Ovary (tissue), 7 donors: ENCODE measurements at regions not wholly inside any gene's neighbourhood (a gene's known extent, or its start where the extent isn't known, plus 50 kb on each side); places are given as distances from the start of the nearest gene placed in this dataset.

Experiments
- DNase-seq, 5 donors: peaks; one replicate each; pipeline ENCODE4 v3.0.0-alpha.2; 2019 to 2020
- H3K27ac ChIP-seq, 2 donors: fragments of 200-600 bp; one replicate each; pipeline versions ENCODE4 v1.5.1 to v1.8.0; 2019 to 2022
- H3K27me3 ChIP-seq: fragments of 200-600 bp; one replicate; pipeline ENCODE4 v1.8.0; 2022
- H3K36me3 ChIP-seq: fragments of 200-600 bp; sonication (generic); one replicate; pipeline ENCODE4 v1.5.1; 2019
- H3K4me1 ChIP-seq: one replicate; pipeline ENCODE4 v1.8.1; 2013; ENCODE audit warnings: mild to moderate bottlenecking, moderate library complexity; ENCODE audit not compliant: insufficient read depth
- H3K4me3 ChIP-seq: fragments of 200-600 bp; sonication (generic); one replicate; pipeline ENCODE4 v1.5.1; 2017
- H3K9me3 ChIP-seq, 2 donors: fragments of 200-600 bp in 1 of 2; sonication (generic) in 1 of 2; one replicate each; pipeline versions ENCODE4 v1.5.1 to v1.8.1; 2013 to 2019; ENCODE audit warnings: mild to moderate bottlenecking in 1 of 2, moderate library complexity in 1 of 2
- EP300 ChIP-seq: sonication (generic); formaldehyde crosslinking; IDR thresholded peaks from one replicate; pipeline ENCODE4 v1.6.1; 2017; ENCODE audit warnings: antibody characterized with exemption
- POLR2A ChIP-seq: fragments of 450-650 bp; IDR thresholded peaks from one replicate; pipeline ENCODE4 v1.6.1; 2017; ENCODE audit warnings: antibody characterized with exemption, mild to moderate bottlenecking, moderate library complexity
- WGBS, 3 donors: extraction: QIAGEN DNeasy Blood & Tissue Kit in 1 of 3; methylation state at CpG; one replicate each; pipeline versions ENCODE4 v1.1.5 to v1.1.7; 2013 to 2017; 5-methylcytosine and 5-hydroxymethylcytosine counted together
- intact Hi-C, 4 donors: fragments of 100-400 bp; cut with DNase I; formaldehyde crosslinking; loops; one replicate each; pipeline versions ENCODE4 v1.11.0 to v1.15.1; 2022 to 2023
- TF ChIP-seq, protein P1 (sequence below), 3 donors: fragments of 450-650 bp in 2 of 3; fragments of 200-600 bp in 1 of 3; IDR thresholded peaks; one replicate each; pipeline versions ENCODE4 v1.5.1 to v1.8.0; 2016 to 2022; ENCODE audit warnings: antibody characterized with exemption in 3 of 3, mild to moderate bottlenecking in 1 of 3
- donor health status: DM: no; HTN: no; CAD: no; lungs with moderate emphysema.
- donor health status: DM: no; HTN: no; CAD: no.
- donor health status: Bipolar disorder and iron deficiency.
- donor health status: DM: no; HTN: no; CAD: no.
- donor health status: DM: yes; HTN: yes; CAD: no.

GRCh38 chr12:125742413-125742812, 677.2 kb downstream of the AACS start:
- Histone ChIP-seq H3K27me3 (no peaks in the 10 kb centered on the region), H3K4me1 (no peaks in the 10 kb centered on the region), H3K27ac (no peak overlapping the region), H3K4me3 (no peak overlapping the region), H3K9me3 (no peaks in the 10 kb centered on the region), H3K36me3 (no peaks in the 10 kb centered on the region)
- no peak for DNase-seq
- no peak for TF ChIP-seq EP300
- no peak for TF ChIP-seq POLR2A
- TF ChIP-seq, protein P1, sequence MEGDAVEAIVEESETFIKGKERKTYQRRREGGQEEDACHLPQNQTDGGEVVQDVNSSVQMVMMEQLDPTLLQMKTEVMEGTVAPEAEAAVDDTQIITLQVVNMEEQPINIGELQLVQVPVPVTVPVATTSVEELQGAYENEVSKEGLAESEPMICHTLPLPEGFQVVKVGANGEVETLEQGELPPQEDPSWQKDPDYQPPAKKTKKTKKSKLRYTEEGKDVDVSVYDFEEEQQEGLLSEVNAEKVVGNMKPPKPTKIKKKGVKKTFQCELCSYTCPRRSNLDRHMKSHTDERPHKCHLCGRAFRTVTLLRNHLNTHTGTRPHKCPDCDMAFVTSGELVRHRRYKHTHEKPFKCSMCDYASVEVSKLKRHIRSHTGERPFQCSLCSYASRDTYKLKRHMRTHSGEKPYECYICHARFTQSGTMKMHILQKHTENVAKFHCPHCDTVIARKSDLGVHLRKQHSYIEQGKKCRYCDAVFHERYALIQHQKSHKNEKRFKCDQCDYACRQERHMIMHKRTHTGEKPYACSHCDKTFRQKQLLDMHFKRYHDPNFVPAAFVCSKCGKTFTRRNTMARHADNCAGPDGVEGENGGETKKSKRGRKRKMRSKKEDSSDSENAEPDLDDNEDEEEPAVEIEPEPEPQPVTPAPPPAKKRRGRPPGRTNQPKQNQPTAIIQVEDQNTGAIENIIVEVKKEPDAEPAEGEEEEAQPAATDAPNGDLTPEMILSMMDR (IDR thresholded peaks at IDR 0.05): no peak
- 44 to 67% (median 46%) methylated on average over 8 of the region's 8 CpGs for WGBS, 3 donors
- intact Hi-C loops: no loop called here

- Histone ChIP-seq H3K4me3 (no peak overlapping the region), H3K4me1 (no peaks in the 10 kb centered on the region), H3K9me3 (no peaks in the 10 kb centered on the region), H3K36me3 (no peaks in the 10 kb centered on the region), H3K27ac (no peak overlapping the region), H3K27me3 (no peaks in the 10 kb centered on the region)
- intact Hi-C loops: no loop called here
- TF ChIP-seq EP300 (no peak), POLR2A (no peak)
- TF ChIP-seq, protein P1 (IDR thresholded peaks at IDR 0.05): no peak
- DNase-seq: no peak
- WGBS, 3 donors: 85 to 90% (median 87%) methylated on average over 4 of the region's 4 CpGs
Measured at GRCh38 chr12:125744201-125744600, 679.0 kb downstream of the AACS start.

DNA sequence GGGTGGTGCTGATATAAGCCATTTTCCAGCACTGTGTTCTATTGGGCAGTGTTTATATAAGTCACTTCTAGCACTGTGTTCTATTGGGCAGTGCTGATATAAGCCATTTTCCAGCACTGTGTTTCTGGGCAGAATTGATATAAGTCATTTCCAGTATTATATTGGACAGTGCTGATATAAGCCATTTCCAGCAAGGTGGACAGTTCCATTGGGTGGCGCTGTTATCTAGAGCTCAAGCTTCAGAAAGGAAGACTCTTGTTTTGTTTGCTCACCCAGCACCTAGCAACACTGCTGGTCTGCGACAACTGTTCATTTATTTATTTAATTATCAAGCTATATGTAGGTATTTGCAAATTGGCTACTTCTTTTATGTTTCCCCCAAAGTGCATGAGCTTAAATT, 690.3 kb downstream of the AACS start:
- H3K9me3 ChIP-seq: no peaks in the 10 kb centered on the region
- no peaks in the 10 kb centered on the region for H3K4me1 ChIP-seq
- H3K4me3 ChIP-seq: no peak overlapping the region
- no peak for DNase-seq
- TF ChIP-seq, protein P1 (IDR thresholded peaks at IDR 0.05): no peak
- TF ChIP-seq EP300 (no peak), POLR2A (no peak)
- 41 to 53% (median 49%) methylated on average over 2 of the region's 2 CpGs for WGBS, 3 donors
- no peak overlapping the region for H3K27ac ChIP-seq
- H3K36me3 ChIP-seq: no peaks in the 10 kb centered on the region
- no peaks in the 10 kb centered on the region for H3K27me3 ChIP-seq
- intact Hi-C loops: no loop called here

GRCh38 chr12:125766091-125766490, 700.9 kb downstream of the AACS start:
- 41 to 62% (median 42%) methylated on average over 5 of the region's 5 CpGs for WGBS, 3 donors
- Histone ChIP-seq H3K27me3 (no peaks in the 10 kb centered on the region), H3K4me3 (no peak overlapping the region), H3K9me3 (no peaks in the 10 kb centered on the region), H3K27ac (no peak overlapping the region), H3K36me3 (no peaks in the 10 kb centered on the region), H3K4me1 (no peaks in the 10 kb centered on the region)
- TF ChIP-seq EP300: no peak
- TF ChIP-seq, protein P1 (IDR thresholded peaks at IDR 0.05): no peak
- TF ChIP-seq POLR2A: no peak
- no peak for DNase-seq
- intact Hi-C loops: no loop called here

DNA sequence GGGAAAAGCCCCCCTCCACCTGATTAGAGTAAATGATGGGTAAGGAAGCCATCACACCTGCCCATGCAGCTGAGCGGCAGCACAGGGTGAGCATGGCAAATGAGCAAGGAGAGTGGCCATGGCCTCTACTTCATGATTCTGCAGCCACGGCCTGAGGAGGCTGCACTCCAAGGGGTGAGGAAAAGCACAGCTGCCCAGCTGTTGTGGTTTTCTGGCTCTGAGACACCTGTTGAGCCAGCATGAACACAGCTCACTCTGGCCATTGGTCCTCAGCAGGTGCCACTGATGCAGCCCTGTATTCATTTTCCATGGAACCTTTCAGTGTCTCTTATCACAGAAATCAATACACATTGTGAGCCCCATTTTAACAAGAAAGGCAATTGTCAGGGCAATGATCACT, 707.2 kb downstream of the AACS start:
- no peak for DNase-seq
- Histone ChIP-seq H3K27ac (no peak overlapping the region), H3K9me3 (no peaks in the 10 kb centered on the region), H3K4me1 (no peaks in the 10 kb centered on the region), H3K4me3 (no peak overlapping the region), H3K36me3 (no peaks in the 10 kb centered on the region), H3K27me3 (no peaks in the 10 kb centered on the region)
- 78 to 92% (median 79%) methylated on average over 2 of the region's 2 CpGs for WGBS, 3 donors
- intact Hi-C loops: no loop called here
- TF ChIP-seq, protein P1 (IDR thresholded peaks at IDR 0.05): no peak
